Activated CD8-positive, alpha-beta T cell treated with anti-CD3 and anti-CD28 coated beads, Interleukin-2, amount 10 ng/mL, durations not matched to agents 7 days and 5 days (primary cell): ENCODE measurements at regions not wholly inside any gene's neighbourhood (a gene's known extent, or its start where the extent isn't known, plus 50 kb on each side); places are given as distances from the start of the nearest gene placed in this dataset.

Experiments
- ATAC-seq: fragments of 150-1000 bp; cut with Tn5 transposase; one replicate; pipeline ENCODE4 v1.10.0; 2021; ENCODE audit warnings: moderate library complexity
- CTCF ChIA-PET: fragments of 350-600 bp; sonication (Branson Sonifier 250); formaldehyde crosslinking; loops from one replicate; lab custom pipeline; 2021; ENCODE audit warnings: antibody characterized with exemption; lab: Charles Lee
- POLR2A ChIA-PET: fragments of 350-600 bp; sonication (Branson Sonifier 250); formaldehyde crosslinking; loops from one replicate; lab custom pipeline; 2021; ENCODE audit warnings: antibody characterized with exemption; lab: Charles Lee
- DNase-seq: peaks from one replicate; pipeline ENCODE4 v3.0.0-alpha.2; 2020
- H3K27ac Mint-ChIP-seq: one replicate; pipeline ENCODE4 v1.8.0; 2021; ENCODE audit warnings: mild to moderate bottlenecking, mixed read lengths
- H3K27me3 Mint-ChIP-seq: one replicate; pipeline ENCODE4 v1.8.0; 2021; ENCODE audit warnings: low read depth, mixed read lengths
- H3K36me3 Mint-ChIP-seq: one replicate; pipeline ENCODE4 v1.8.0; 2021; ENCODE audit warnings: low read depth, mixed read lengths
- H3K4me1 Mint-ChIP-seq: one replicate; pipeline ENCODE4 v1.8.0; 2021; ENCODE audit warnings: low read depth, mixed read lengths
- H3K4me3 Mint-ChIP-seq: one replicate; pipeline ENCODE4 v1.8.0; 2021; ENCODE audit warnings: mild to moderate bottlenecking, mixed read lengths
- H3K9me3 Mint-ChIP-seq: one replicate; pipeline ENCODE4 v1.8.0; 2022; ENCODE audit warnings: mixed read lengths; ENCODE audit not compliant: insufficient read depth

DNA sequence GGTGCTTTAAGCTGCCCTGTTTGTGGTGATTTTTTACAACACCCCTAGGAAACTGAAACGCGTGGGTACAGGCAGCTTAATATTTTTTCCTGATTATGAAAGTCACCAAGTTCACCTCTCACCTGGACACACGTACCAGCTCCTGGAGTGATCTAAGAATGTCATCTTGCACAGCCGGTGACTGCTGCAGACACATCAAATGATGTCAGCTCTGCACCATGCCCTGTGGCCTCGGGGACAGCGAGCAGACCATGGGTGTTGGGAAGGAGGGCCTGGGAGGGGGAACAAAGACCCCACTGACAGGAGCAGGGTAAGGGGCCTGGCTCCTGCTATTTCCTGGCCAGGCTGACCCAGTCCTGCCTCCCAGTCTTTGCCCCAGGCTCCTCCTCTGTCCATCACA lies 272.7 kb downstream of the PARN start:
- H3K27me3 Mint-ChIP-seq: peaks cover 4% of the 10 kb centered on the region
- no peak overlapping the region for H3K4me3 Mint-ChIP-seq
- H3K9me3 Mint-ChIP-seq: no peaks in the 10 kb centered on the region
- H3K36me3 Mint-ChIP-seq: no peaks in the 10 kb centered on the region
- DNase-seq (no peak), ATAC-seq (no peak)
- peaks cover 7% of the 10 kb centered on the region for H3K4me1 Mint-ChIP-seq
- ChIA-PET CTCF (no interaction called here), POLR2A (no interaction called here)
- no peak overlapping the region for H3K27ac Mint-ChIP-seq

DNA sequence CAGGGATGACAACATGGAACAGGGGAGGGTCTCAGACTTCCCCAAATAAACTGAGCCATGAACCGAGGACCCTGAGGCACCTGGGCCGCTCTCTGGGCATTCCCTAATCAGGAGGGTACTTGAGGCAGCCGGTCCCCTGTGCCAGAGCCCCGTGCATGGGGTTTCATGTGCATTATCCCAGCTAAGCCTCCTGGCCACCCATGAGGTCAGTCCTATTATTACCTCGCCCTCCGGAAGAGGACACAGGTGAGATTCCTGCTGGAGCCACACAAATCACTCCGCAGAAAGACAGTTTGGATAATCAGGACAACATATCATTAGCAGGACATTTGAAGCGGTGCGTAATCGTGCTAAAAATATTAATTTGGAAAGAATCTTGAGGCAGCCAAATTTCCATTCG lies 274.0 kb downstream of the PARN start:
- CTCF ChIA-PET: no interaction called here

DNA sequence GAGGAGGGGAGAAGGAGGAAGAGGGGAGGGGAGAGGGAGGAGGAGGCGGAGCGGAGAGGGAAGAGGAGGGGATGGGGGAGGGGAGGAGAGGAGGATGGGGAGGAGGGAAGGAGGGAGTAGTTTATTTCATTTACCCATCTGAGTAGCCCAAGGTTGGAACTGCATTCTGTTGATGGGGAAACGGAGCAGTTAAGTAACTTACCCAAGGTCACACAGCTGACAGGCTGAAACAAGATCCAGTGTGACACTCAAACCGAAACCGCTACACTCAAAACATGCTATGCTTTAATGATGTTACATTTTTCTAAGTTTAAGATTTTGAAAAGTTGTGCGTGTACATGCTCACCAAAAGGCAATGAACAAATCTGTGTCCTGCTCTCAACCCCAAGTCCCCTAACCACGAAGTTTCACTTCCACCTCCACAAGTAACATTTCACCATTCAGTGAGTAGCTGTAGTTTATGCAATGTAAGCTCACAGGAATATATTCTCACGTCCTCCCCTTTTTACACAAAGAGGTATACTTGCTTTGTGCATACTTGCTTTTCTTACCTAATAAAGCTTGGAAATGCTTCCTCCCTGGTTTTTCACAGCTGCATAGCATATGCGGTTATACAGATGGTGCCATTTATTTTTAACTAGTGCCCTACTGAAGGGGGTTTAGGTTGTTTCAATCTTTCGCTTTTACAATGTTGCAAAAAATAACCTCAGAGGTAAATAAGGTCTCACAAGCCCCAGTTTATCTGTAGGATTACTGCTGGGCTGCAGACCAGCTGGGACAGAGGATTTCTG lies 275.3 kb downstream of the PARN start:
- ATAC-seq: peak; percentile 58
- Mint-ChIP-seq H3K4me1 (peaks cover 7% of the 10 kb centered on the region), H3K36me3 (no peaks in the 10 kb centered on the region), H3K4me3 (no peak overlapping the region), H3K9me3 (no peaks in the 10 kb centered on the region), H3K27ac (no peak overlapping the region), H3K27me3 (peaks cover 6% of the 10 kb centered on the region)
- DNase-seq: peak; percentile 47
- POLR2A ChIA-PET: no interaction called here
- CTCF ChIA-PET: no interaction called here

More for the DNA sequence above, 274.0 kb downstream of the PARN start:
- H3K27me3 Mint-ChIP-seq: peaks cover 6% of the 10 kb centered on the region
- DNase-seq: no peak
- H3K4me3 Mint-ChIP-seq: no peak overlapping the region
- peaks cover 7% of the 10 kb centered on the region for H3K4me1 Mint-ChIP-seq
- POLR2A ChIA-PET: no interaction called here
- no peaks in the 10 kb centered on the region for H3K36me3 Mint-ChIP-seq
- ATAC-seq: no peak
- H3K9me3 Mint-ChIP-seq: no peaks in the 10 kb centered on the region
- no peak overlapping the region for H3K27ac Mint-ChIP-seq

DNA sequence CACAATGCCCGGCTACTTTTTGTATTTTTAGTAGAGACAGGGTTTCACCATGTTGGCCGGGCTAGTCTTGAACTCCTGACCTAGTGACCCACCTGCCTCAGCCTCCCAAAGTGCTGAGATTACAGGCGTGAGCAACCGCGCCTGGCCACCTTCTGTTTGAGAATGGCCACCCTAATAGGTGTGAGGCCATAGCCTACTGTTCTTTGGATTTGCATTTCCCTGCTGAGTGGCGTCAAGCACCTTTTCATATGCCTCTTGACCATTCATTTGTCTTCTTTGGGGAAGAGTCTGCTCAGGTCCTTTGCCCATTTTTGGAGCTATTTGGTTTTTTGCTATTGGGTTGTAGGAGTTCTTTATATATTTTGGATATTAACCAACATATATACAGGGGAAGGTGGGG lies 276.7 kb downstream of the PARN start:
- no peak for ATAC-seq
- ChIA-PET CTCF (no interaction called here), POLR2A (no interaction called here)
- no peak for DNase-seq
- Mint-ChIP-seq H3K27me3 (peaks cover 2% of the 10 kb centered on the region), H3K4me1 (peaks cover 7% of the 10 kb centered on the region), H3K27ac (no peak overlapping the region), H3K4me3 (no peak overlapping the region), H3K9me3 (no peaks in the 10 kb centered on the region), H3K36me3 (no peaks in the 10 kb centered on the region)

DNA sequence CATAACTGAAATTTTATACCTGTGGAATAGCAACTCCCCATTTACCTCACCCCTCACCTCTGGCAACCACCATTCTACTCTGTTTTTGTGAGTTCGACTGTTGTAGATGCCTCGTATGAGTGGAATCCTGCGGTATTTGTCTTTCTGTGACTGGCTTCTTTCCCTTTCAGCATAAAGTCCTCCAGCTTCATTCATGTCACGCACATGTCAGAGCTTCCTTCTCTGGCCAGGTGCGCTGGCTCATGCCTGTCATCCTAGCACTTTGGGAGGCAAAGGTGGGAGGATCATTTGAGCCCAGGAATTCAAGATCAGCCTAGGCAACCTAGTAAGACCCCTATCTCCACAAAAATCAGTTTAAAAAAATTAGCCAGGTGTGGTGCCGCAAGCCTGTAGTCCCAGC lies 278.4 kb downstream of the PARN start:
- H3K4me1 Mint-ChIP-seq: peaks cover 7% of the 10 kb centered on the region
- H3K36me3 Mint-ChIP-seq: no peaks in the 10 kb centered on the region
- POLR2A ChIA-PET: no interaction called here
- DNase-seq: no peak
- peaks cover 2% of the 10 kb centered on the region for H3K27me3 Mint-ChIP-seq
- no peak for ATAC-seq
- no peaks in the 10 kb centered on the region for H3K9me3 Mint-ChIP-seq
- no peak overlapping the region for H3K27ac Mint-ChIP-seq
- CTCF ChIA-PET: no interaction called here
- no peak overlapping the region for H3K4me3 Mint-ChIP-seq

DNA sequence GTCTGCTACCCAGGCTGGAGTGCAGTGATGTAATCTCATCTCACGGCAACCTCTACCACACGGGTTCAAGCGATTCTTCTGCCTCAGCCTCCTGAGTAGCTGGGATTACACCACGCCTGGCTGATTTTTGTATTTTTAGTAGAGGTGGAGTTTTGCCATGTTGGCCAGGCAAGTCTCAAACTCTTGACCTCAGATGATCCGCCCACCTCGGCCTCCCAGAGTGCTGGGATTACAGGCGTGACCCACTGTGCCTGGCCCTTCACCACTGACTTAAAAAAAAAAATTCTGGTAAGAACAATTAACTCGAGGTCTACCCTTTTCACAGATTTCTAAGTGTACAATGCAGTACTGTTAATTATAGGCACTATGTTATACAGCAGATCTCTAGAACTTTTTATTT lies 279.4 kb downstream of the PARN start:
- Mint-ChIP-seq H3K36me3 (no peaks in the 10 kb centered on the region), H3K4me3 (no peak overlapping the region), H3K9me3 (no peaks in the 10 kb centered on the region), H3K27me3 (peaks cover 2% of the 10 kb centered on the region), H3K27ac (no peak overlapping the region), H3K4me1 (peaks cover 7% of the 10 kb centered on the region)
- no peak for ATAC-seq
- POLR2A ChIA-PET: no interaction called here
- no peak for DNase-seq
- CTCF ChIA-PET: no interaction called here

DNA sequence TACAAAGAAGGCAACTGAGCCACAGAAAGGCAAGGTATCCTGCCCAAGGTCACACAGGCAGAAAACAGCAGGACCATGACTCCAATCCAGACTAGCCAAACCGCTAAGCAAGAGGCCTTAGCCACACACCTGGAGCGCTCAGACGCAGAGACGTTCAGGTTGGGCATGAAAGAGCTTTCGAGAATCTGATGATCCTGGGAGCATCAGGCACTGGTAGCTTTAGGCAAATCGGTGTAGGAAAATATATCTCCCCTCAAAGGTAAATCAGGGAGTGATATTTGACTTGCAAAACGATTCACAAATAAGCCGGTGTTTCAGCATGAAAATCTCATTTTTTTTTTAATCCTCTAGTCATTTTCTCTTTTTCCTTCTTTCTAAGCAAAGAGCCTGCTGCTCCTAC lies 279.0 kb downstream of the MRTFB start:
- Mint-ChIP-seq H3K4me1 (peaks cover 6% of the 10 kb centered on the region), H3K36me3 (no peaks in the 10 kb centered on the region), H3K27me3 (peaks cover 2% of the 10 kb centered on the region), H3K27ac (no peak overlapping the region), H3K4me3 (no peak overlapping the region), H3K9me3 (no peaks in the 10 kb centered on the region)
- CTCF ChIA-PET: no interaction called here
- DNase-seq: no peak
- no peak for ATAC-seq
- POLR2A ChIA-PET: no interaction called here

DNA sequence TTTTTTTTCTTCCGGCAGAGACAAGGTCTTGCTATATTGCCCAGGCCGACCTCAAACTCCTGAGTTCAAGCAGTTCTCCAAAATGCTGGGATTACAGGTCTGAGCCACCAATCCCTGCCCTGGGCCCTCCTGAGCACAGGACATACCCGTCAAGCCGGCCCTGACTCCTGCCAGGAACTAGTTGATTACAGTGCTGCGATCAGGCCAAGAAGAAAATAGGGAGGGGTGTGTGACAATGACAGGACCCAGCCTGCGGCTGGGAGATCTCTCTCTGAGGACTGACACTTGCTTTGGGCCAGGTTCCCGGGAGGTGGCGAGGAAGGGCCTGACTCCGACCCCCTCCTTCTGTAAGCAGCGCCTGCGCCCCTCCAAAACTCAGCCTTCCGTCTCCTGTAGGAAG lies 276.6 kb downstream of the MRTFB start:
- DNase-seq (no peak), ATAC-seq (no peak)
- H3K36me3 Mint-ChIP-seq: no peaks in the 10 kb centered on the region
- H3K4me1 Mint-ChIP-seq: no peaks in the 10 kb centered on the region
- H3K9me3 Mint-ChIP-seq: no peaks in the 10 kb centered on the region
- CTCF ChIA-PET: no interaction called here
- POLR2A ChIA-PET: no interaction called here
- H3K27ac Mint-ChIP-seq: no peak overlapping the region
- peaks cover 2% of the 10 kb centered on the region for H3K27me3 Mint-ChIP-seq
- no peak overlapping the region for H3K4me3 Mint-ChIP-seq

DNA sequence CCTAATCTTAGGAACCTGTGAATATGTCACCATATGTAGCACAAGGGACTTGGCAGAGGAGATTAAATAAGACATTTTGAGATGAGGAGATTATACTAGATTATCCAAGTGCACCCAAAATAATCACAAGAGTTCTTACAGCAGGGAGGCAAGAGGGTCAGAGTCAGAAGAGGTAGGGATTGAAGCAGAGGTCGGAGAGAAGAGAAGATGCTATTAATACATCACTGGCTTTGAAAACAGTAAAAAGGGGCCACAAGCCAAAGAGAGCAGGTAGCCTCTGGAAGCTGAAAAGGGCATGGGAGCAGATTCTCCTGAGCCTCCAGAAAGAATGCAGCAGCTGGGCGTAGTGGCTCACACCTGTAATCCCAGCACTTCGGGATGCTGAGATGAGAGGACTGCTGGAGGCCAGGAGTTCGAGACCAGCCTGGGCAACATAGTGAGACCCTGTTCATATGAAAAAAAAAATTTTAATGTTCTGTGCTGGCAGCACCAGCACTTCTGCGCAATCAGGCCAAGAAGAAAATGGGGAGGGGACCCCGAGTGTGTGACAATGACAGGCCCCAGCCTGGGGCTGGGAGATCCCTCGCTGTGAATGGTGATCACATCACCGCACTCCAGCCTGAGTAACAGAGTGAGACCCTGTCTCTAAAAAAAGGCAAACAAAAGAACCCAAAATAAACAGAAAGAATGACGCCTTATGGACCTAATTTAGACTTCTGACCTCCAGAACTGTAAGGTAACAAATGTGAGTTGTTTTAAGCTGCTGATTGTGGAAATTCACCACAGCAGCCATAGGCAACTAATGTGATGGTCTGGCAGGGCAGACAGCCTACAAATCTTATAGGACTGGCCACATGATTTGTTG lies 275.4 kb downstream of the MRTFB start:
- H3K9me3 Mint-ChIP-seq: no peaks in the 10 kb centered on the region
- H3K27me3 Mint-ChIP-seq: no peaks in the 10 kb centered on the region
- H3K4me1 Mint-ChIP-seq: no peaks in the 10 kb centered on the region
- CTCF ChIA-PET: no interaction called here
- ATAC-seq (no peak), DNase-seq (no peak)
- no peak overlapping the region for H3K4me3 Mint-ChIP-seq
- POLR2A ChIA-PET: no interaction called here
- no peaks in the 10 kb centered on the region for H3K36me3 Mint-ChIP-seq
- H3K27ac Mint-ChIP-seq: no peak overlapping the region

DNA sequence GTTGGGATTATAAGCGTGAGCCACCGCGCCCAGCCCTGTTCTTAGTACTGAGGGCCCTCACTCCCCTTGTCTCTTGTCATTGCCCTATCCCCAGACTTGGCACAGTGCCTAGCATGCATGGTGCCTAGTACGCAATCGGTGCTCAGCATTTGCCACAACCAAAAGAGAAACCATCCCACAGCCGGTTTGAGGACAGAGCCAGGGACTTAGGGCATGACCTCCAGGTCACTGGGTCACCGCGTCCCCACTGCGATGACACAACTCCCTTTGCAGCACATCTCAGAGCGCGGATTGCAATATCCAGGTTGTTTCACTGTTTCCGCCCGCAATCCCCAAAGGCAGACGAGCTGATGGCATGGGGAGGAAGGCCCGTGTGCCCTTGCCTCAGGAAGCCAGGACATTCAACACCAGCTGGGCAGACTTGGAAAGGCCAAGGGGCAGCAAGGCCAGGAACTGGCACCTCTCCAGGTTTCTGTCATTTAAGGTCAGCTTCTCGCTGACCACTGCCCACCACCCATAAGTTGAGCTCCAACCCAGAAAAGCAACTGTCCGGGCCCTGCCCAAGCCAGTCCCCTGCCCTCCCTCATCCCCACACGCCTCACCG lies 274.5 kb downstream of the MRTFB start:
- H3K4me3 Mint-ChIP-seq: no peak overlapping the region
- POLR2A ChIA-PET: no interaction called here
- no peak for ATAC-seq
- no peaks in the 10 kb centered on the region for H3K9me3 Mint-ChIP-seq
- no peak for DNase-seq
- no peaks in the 10 kb centered on the region for H3K4me1 Mint-ChIP-seq
- CTCF ChIA-PET: no interaction called here
- H3K27ac Mint-ChIP-seq: no peak overlapping the region
- H3K36me3 Mint-ChIP-seq: no peaks in the 10 kb centered on the region
- H3K27me3 Mint-ChIP-seq: no peaks in the 10 kb centered on the region

DNA sequence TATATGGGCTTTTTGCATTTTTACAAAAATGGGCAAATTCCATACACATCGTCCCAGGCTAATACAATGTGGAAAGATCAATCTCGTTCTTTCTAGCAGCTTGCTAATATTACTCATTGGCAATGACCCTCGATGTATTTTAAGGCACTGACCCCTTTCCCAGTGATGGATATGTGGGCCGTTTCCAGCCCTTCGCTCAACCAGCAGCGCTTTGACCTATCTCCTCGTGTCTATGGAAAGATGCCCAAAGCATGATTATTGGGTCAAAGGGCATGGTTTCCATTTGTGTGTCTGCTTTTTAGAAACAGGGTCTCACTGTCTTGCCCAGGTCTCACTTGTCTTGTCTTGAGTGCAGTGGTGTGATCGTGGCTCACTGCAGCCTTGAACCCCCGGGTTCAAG lies 273.8 kb downstream of the MRTFB start:
- Mint-ChIP-seq H3K9me3 (no peaks in the 10 kb centered on the region), H3K4me3 (no peak overlapping the region), H3K4me1 (no peaks in the 10 kb centered on the region), H3K36me3 (no peaks in the 10 kb centered on the region), H3K27me3 (no peaks in the 10 kb centered on the region), H3K27ac (no peak overlapping the region)
- ATAC-seq (no peak), DNase-seq (no peak)
- POLR2A ChIA-PET: no interaction called here
- CTCF ChIA-PET: no interaction called here

DNA sequence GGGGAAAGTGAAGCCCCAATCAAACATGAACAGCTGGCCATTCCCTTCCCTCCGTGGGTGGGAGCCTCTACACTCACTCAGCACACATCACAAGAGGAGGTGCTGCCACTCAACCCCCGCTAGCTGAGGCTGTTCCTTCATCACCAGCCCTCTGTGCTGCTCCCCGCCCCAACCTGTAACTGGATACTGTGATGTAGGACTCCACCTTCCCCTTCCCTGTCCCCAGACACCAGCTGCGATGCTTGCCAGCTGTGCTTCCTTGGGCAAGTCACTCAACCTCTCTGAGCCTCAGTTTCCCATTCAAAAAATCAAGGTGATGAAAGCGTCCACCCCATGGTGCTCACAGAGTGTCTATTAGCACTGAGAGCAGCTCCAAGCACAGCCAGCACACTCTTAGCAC lies 273.2 kb downstream of the MRTFB start:
- POLR2A ChIA-PET: interaction anchor here (1.3 kb wide), 1 partner anchor 22 kb away, joined by 3 read pairs; no protein-coding TSS in a partner anchor
- H3K4me3 Mint-ChIP-seq: no peak overlapping the region
- no peaks in the 10 kb centered on the region for H3K9me3 Mint-ChIP-seq
- CTCF ChIA-PET: no interaction called here
- DNase-seq (no peak), ATAC-seq (no peak)
- no peaks in the 10 kb centered on the region for H3K4me1 Mint-ChIP-seq
- H3K27me3 Mint-ChIP-seq: no peaks in the 10 kb centered on the region
- no peak overlapping the region for H3K27ac Mint-ChIP-seq
- no peaks in the 10 kb centered on the region for H3K36me3 Mint-ChIP-seq
